A673 (cell line): ENCODE measurements at regions not wholly inside any gene's neighbourhood (a gene's known extent, or its start where the extent isn't known, plus 50 kb on each side); places are given as distances from the start of the nearest gene placed in this dataset.

Experiments used
- BruUV-seq: library from RNA; stranded (reverse); fragments of 400-500 nt; replicated peaks from 2 replicates; lab custom pipeline; 2021; lab: Mats Ljungman, UMichigan
- CTCF ChIA-PET: fragments of 300-600 bp; sonication (Branson Sonifier 250); formaldehyde crosslinking; loops from one replicate; lab custom pipeline; 2022; ENCODE audit warnings: antibody characterized with exemption; lab: Charles Lee
- POLR2A ChIA-PET: fragments of 300-600 bp; sonication (Branson Sonifier 250); formaldehyde crosslinking; loops from one replicate; lab custom pipeline; 2022; ENCODE audit warnings: antibody characterized with exemption; ENCODE audit not compliant: low non-redundant PET; lab: Charles Lee
- DNase-seq: peaks from one replicate; pipeline ENCODE4 v3.0.0-alpha.2; 2015; ENCODE audit warnings: low spot score
- H3K27ac ChIP-seq: fragments of 200-600 bp; sonication (generic); 2 replicates; pipeline ENCODE4 v1.5.1; 2016; ENCODE audit warnings: mixed run types, low read depth, mild to moderate bottlenecking, mixed read lengths, antibody characterized with exemption, low read length; ENCODE audit not compliant: poor library complexity, severe bottlenecking
- H3K27me3 ChIP-seq: fragments of 200-600 bp; sonication (generic); replicated peaks from 2 replicates; pipeline ENCODE4 v1.6.1; 2017; ENCODE audit warnings: mixed run types, low read depth, mild to moderate bottlenecking, mixed read lengths, antibody characterized with exemption, low read length; ENCODE audit not compliant: insufficient read depth, poor library complexity
- H3K36me3 ChIP-seq: fragments of 200-600 bp; sonication (generic); 2 replicates; pipeline ENCODE4 v1.6.1; 2016; ENCODE audit warnings: mixed run types, mild to moderate bottlenecking, mixed read lengths, antibody characterized with exemption, low read length; ENCODE audit not compliant: insufficient read depth, poor library complexity, severe bottlenecking
- H3K4me1 ChIP-seq: fragments of 200-600 bp; sonication (generic); 2 replicates; pipeline ENCODE4 v1.6.1; 2017; ENCODE audit warnings: mixed run types, mild to moderate bottlenecking, mixed read lengths, antibody characterized with exemption, low read length; ENCODE audit not compliant: insufficient read depth, poor library complexity, severe bottlenecking
- H3K4me3 ChIP-seq: fragments of 200-600 bp; sonication (generic); 2 replicates; pipeline ENCODE4 v1.5.1; 2016; ENCODE audit warnings: low read depth, mixed run types, mild to moderate bottlenecking, mixed read lengths, low read length; ENCODE audit not compliant: poor library complexity, severe bottlenecking
- H3K9me3 ChIP-seq: fragments of 200-600 bp; sonication (generic); 2 replicates; pipeline ENCODE4 v1.6.1; 2016; ENCODE audit warnings: mixed run types, low read depth, mild to moderate bottlenecking, mixed read lengths, antibody characterized with exemption, low read length; ENCODE audit not compliant: poor library complexity, severe bottlenecking
- CTCF ChIP-seq: fragments of 300-800, 200-600 bp; sonication (generic); conservative IDR thresholded peaks from 2 replicates; pipeline ENCODE4 v1.5.1; 2017; ENCODE audit warnings: low read depth, mild to moderate bottlenecking, antibody characterized with exemption, low read length, moderate library complexity, mixed read lengths
- EZH2 ChIP-seq: fragments of 200-600 bp; sonication (generic); IDR thresholded peaks from 2 replicates; pipeline ENCODE4 v1.6.1; 2017; ENCODE audit warnings: borderline replicate concordance, low read depth, mild to moderate bottlenecking, mixed read lengths, antibody characterized with exemption, low read length; ENCODE audit not compliant: poor library complexity, severe bottlenecking
- intact Hi-C: fragments of 100-400 bp; cut with micrococcal nuclease; formaldehyde crosslinking; loops from one replicate; pipeline ENCODE4 v1.10.0; 2022; ENCODE audit not compliant: unreplicated experiment

- POLR2A ChIA-PET, result no interaction called here
- H3K9me3 ChIP-seq, result peaks cover 3% of the 10 kb centered on the region
- no peaks in the 10 kb centered on the region for H3K4me1 ChIP-seq
- intact Hi-C loops, result no loop called here
- CTCF ChIA-PET, result no interaction called here
- H3K4me3 ChIP-seq, result no peak overlapping the region
- BruUV-seq, result no TSS peak
- no peaks in the 10 kb centered on the region for H3K27me3 ChIP-seq
- no peak for DNase-seq
- H3K36me3 ChIP-seq, result no peaks in the 10 kb centered on the region
- no peak overlapping the region for H3K27ac ChIP-seq
- no peak for TF ChIP-seq EZH2
- TF ChIP-seq CTCF, result no peak
Observed at GRCh38 chr3:106508331-106508893, 639.6 kb upstream of the CBLB start.

GRCh38 chr3:106510206-106510605 lies 641.4 kb upstream of the CBLB start:
- intact Hi-C loops, result no loop called here
- no peak for DNase-seq
- BruUV-seq, result no TSS peak
- H3K9me3 ChIP-seq, result no peaks in the 10 kb centered on the region
- ChIA-PET CTCF (no interaction called here), POLR2A (no interaction called here)
- H3K4me1 ChIP-seq, result peaks cover 11% of the 10 kb centered on the region
- no peaks in the 10 kb centered on the region for H3K27me3 ChIP-seq
- no peak overlapping the region for H3K27ac ChIP-seq
- no peak for TF ChIP-seq CTCF
- no peak for TF ChIP-seq EZH2
- no peaks in the 10 kb centered on the region for H3K36me3 ChIP-seq
- H3K4me3 ChIP-seq, result no peak overlapping the region

- Histone ChIP-seq H3K9me3 (no peaks in the 10 kb centered on the region), H3K36me3 (no peaks in the 10 kb centered on the region), H3K27me3 (no peaks in the 10 kb centered on the region), H3K4me1 (peaks cover 11% of the 10 kb centered on the region), H3K27ac (no peak overlapping the region), H3K4me3 (no peak overlapping the region)
- no TSS peak for BruUV-seq
- CTCF ChIA-PET, result no interaction called here
- no peak for DNase-seq
- TF ChIP-seq EZH2 (no peak), CTCF (no peak)
- intact Hi-C loops, result no loop called here
- POLR2A ChIA-PET, result no interaction called here
Observed at GRCh38 chr3:106512846-106513245, 644.0 kb upstream of the CBLB start.
